Mesothelial cell of epicardium (in vitro differentiated cells): ENCODE measurements at regions not wholly inside any gene's neighbourhood (a gene's known extent, or its start where the extent isn't known, plus 50 kb on each side); places are given as distances from the start of the nearest gene placed in this dataset.

ENCODE experiments used
- DNase-seq, 2 experiments: peaks; one replicate each; pipeline ENCODE4 v3.0.0; 2021; ENCODE audit warnings: low spot score in 2 of 2; ENCODE audit not compliant: unreplicated experiment in 2 of 2
- H3K27ac Mint-ChIP-seq: 2 replicates; pipeline ENCODE4 v1.8.0; 2021; ENCODE audit warnings: mixed read lengths
- H3K27me3 Mint-ChIP-seq: 2 replicates; pipeline ENCODE4 v1.8.0; 2021; ENCODE audit warnings: low read depth, mixed read lengths
- H3K36me3 Mint-ChIP-seq: 2 replicates; pipeline ENCODE4 v1.8.0; 2021; ENCODE audit warnings: mixed read lengths
- H3K4me1 Mint-ChIP-seq: 2 replicates; pipeline ENCODE4 v1.8.0; 2021; ENCODE audit warnings: mixed read lengths
- H3K4me3 Mint-ChIP-seq: 2 replicates; pipeline ENCODE4 v1.8.0; 2021; ENCODE audit warnings: mild to moderate bottlenecking, moderate library complexity, mixed read lengths
- H3K9me3 Mint-ChIP-seq: 2 replicates; pipeline ENCODE4 v1.8.0; 2021; ENCODE audit warnings: mixed read lengths
- CTCF ChIP-seq: fragments of 200-600 bp; sonication (generic); IDR thresholded peaks from one replicate; pipeline ENCODE4 v1.5.0; 2021; ENCODE audit warnings: antibody characterized with exemption; ENCODE audit not compliant: unreplicated experiment

DNA sequence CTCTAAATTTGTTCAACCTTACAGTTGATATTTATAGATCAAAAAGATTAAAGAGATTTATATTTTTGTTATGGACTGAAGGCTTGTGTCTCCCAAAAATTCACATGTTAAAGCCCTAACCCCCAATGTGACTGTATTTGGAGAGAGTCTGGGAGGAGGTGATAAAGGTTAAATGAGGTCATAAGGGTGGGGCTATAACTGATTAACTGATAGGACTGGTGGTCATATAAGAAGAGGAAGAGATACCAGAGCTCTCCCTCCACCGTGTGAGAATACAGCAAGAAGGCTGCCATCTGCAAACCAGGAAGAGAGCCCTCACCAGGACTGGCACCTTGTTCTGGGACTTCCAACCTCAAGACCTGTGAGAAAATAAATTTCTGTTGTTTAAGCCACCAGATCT is 264.3 kb downstream of the ENC1 start:
- Mint-ChIP-seq H3K4me1 (peaks cover 23% of the 10 kb centered on the region), H3K4me3 (no peak overlapping the region), H3K36me3 (no peaks in the 10 kb centered on the region), H3K9me3 (no peaks in the 10 kb centered on the region), H3K27ac (no peak overlapping the region), H3K27me3 (no peaks in the 10 kb centered on the region)
- DNase-seq: no peak
- TF ChIP-seq CTCF: no peak

DNA sequence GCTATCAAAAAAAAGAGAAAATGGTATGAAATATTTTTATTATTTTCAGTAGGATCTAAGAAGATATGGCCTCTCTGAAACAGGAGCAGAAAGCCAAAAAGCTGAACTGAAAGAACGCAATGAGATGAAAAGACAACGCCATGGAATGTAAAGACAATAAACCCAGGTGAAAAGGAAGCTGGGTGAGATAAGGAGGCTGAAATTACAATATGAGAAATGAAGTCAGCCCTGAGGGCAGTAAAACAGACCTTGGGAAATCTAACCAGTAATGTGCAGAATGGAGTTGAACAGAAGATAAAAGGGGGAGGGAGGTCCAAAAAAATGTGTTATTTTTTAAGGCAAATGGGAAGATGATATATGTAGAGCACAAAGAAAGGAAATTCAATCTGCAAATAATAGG is 265.3 kb downstream of the ENC1 start:
- Mint-ChIP-seq H3K36me3 (no peaks in the 10 kb centered on the region), H3K4me1 (peaks cover 23% of the 10 kb centered on the region), H3K27ac (no peak overlapping the region), H3K4me3 (no peak overlapping the region), H3K27me3 (no peaks in the 10 kb centered on the region), H3K9me3 (no peaks in the 10 kb centered on the region)
- no peak for TF ChIP-seq CTCF
- DNase-seq: no peak

- H3K27ac Mint-ChIP-seq: no peak overlapping the region
- no peaks in the 10 kb centered on the region for H3K36me3 Mint-ChIP-seq
- no peak overlapping the region for H3K4me3 Mint-ChIP-seq
- TF ChIP-seq CTCF: no peak
- no peak for DNase-seq
- no peaks in the 10 kb centered on the region for H3K9me3 Mint-ChIP-seq
- H3K4me1 Mint-ChIP-seq: peaks cover 21% of the 10 kb centered on the region
- no peaks in the 10 kb centered on the region for H3K27me3 Mint-ChIP-seq
These were observed 265.9 kb downstream of the ENC1 start for GRCh38 chr5:74374656-74375055.

- H3K9me3 Mint-ChIP-seq: no peaks in the 10 kb centered on the region
- no peaks in the 10 kb centered on the region for H3K36me3 Mint-ChIP-seq
- H3K27me3 Mint-ChIP-seq: no peaks in the 10 kb centered on the region
- peaks cover 22% of the 10 kb centered on the region for H3K4me1 Mint-ChIP-seq
- no peak for TF ChIP-seq CTCF
- H3K4me3 Mint-ChIP-seq: no peak overlapping the region
- no peak for DNase-seq
- H3K27ac Mint-ChIP-seq: no peak overlapping the region
These were observed 267.5 kb downstream of the ENC1 start for GRCh38 chr5:74373076-74373475.

GRCh38 chr5:74372502-74373064 is 267.9 kb downstream of the ENC1 start:
- no peaks in the 10 kb centered on the region for H3K36me3 Mint-ChIP-seq
- peaks cover 24% of the 10 kb centered on the region for H3K4me1 Mint-ChIP-seq
- H3K9me3 Mint-ChIP-seq: no peaks in the 10 kb centered on the region
- DNase-seq: no peak
- H3K27me3 Mint-ChIP-seq: no peaks in the 10 kb centered on the region
- no peak overlapping the region for H3K27ac Mint-ChIP-seq
- no peak overlapping the region for H3K4me3 Mint-ChIP-seq
- TF ChIP-seq CTCF: no peak

DNA sequence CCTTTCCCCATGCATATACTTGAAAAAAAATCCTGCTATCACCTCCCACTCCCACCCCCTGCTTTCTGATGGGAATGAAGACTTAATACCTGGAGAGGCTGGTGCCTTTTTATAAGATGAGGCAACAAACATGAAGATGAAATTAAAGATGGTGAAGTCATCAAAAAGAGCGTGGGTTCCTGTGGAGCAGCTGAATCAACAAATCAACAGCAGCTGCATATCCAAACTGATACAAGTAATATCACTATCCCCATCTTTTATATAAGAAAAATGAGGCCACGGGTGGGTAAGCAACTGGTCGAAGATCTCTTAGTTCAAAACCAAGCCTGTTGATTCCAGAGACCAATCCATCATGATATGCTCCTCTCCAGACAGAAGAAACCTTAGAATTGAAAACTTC is 268.5 kb downstream of the ENC1 start:
- H3K27me3 Mint-ChIP-seq: no peaks in the 10 kb centered on the region
- no peak for TF ChIP-seq CTCF
- no peak overlapping the region for H3K4me3 Mint-ChIP-seq
- H3K27ac Mint-ChIP-seq: no peak overlapping the region
- DNase-seq: no peak
- no peaks in the 10 kb centered on the region for H3K9me3 Mint-ChIP-seq
- no peaks in the 10 kb centered on the region for H3K36me3 Mint-ChIP-seq
- peaks cover 27% of the 10 kb centered on the region for H3K4me1 Mint-ChIP-seq
